Thyroid gland (tissue), 4 donors: ENCODE measurements at regions not wholly inside any gene's neighbourhood (a gene's known extent, or its start where the extent isn't known, plus 50 kb on each side); places are given as distances from the start of the nearest gene placed in this dataset.

Experiments used
- POLR2A ChIP-seq, 2 donors: fragments of 450-650 bp; IDR thresholded peaks; one replicate each; pipeline ENCODE4 v1.6.1; 2017; ENCODE audit warnings: antibody characterized with exemption in 2 of 2, mild to moderate bottlenecking in 2 of 2, moderate library complexity in 1 of 2
- TF ChIP-seq, protein P1 (sequence below), 6 experiments: fragments of 200-600 bp in 3 of 6; fragments of 450-650 bp in 3 of 6; sonication (generic) in 3 of 6; IDR thresholded peaks; one replicate each; pipeline ENCODE4 v1.5.1; 2016 to 2019; ENCODE audit warnings: antibody characterized with exemption in 6 of 6, mild to moderate bottlenecking in 2 of 6, inconsistent platforms in 1 of 6, moderate library complexity in 1 of 6

DNA sequence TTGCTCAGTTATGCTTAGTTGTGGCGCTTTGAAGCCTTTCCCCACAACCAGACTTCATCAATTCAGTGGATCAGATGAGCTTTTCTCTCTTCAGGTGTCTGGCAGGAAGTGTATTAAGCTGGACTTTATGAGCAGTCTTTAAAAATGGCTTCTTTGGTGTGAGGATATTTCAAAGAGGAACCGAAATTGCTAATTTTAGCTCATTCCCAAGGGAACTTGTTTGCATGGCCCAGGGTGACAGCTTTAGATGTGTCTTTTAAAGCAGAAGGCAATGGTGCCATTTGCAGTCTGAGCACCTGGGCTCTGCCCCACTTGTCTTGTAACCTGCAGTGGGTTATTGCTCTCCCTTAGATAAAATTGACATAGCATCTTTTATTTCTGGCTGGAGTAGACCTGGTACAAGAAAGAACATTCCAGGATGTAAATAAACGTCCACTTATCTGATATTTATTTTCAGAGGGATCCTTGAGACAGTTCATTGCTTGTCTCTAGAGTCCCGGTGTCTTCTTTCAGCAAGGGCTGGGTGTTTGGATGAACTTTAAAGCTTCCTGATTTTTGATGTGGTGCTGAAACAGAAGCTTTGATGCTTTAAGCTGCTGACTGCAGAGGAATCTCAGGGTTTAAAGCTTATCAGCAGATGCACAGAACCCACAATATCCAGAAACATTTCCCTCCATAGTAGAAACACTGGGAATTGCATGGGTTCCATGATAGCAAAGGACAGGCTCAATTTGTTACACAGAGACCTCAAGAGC is 241.7 kb downstream of the ADGRL2 start:
- TF ChIP-seq, protein P1, sequence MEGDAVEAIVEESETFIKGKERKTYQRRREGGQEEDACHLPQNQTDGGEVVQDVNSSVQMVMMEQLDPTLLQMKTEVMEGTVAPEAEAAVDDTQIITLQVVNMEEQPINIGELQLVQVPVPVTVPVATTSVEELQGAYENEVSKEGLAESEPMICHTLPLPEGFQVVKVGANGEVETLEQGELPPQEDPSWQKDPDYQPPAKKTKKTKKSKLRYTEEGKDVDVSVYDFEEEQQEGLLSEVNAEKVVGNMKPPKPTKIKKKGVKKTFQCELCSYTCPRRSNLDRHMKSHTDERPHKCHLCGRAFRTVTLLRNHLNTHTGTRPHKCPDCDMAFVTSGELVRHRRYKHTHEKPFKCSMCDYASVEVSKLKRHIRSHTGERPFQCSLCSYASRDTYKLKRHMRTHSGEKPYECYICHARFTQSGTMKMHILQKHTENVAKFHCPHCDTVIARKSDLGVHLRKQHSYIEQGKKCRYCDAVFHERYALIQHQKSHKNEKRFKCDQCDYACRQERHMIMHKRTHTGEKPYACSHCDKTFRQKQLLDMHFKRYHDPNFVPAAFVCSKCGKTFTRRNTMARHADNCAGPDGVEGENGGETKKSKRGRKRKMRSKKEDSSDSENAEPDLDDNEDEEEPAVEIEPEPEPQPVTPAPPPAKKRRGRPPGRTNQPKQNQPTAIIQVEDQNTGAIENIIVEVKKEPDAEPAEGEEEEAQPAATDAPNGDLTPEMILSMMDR (IDR thresholded peaks at IDR 0.05): no peak
- no peak for TF ChIP-seq POLR2A (IDR thresholded peaks at IDR 0.05)
